GM19467 (cell line): ENCODE measurements at regions not wholly inside any gene's neighbourhood (a gene's known extent, or its start where the extent isn't known, plus 50 kb on each side); places are given as distances from the start of the nearest gene placed in this dataset.

Source experiments
- ATAC-seq: cut with Tn5 transposase; IDR thresholded peaks from one replicate; pipeline ENCODE4 v1.9.1; 2021; ENCODE audit warnings: mild to moderate bottlenecking, moderate library complexity; ENCODE audit not compliant: unreplicated experiment

DNA sequence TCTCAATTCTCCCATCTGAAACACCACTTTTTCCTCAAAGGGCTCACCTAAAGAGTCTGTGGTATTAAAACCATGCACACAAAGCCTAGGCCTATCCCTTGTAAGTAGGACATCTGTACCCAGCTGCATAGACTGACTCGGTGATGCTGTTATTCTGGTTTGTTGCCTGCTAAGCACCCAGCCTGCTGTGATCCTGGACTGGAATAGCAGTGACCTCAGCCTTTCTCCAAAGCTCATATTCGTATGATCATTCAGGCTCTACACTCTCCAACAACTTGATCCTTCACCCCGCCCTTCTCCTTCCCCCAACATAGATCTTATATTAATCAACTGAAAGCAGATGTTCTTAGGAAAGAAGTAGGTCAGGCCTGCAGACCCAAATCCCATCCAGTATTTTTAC is 81.4 kb upstream of the WWC1 start:
- ATAC-seq = no peak

DNA sequence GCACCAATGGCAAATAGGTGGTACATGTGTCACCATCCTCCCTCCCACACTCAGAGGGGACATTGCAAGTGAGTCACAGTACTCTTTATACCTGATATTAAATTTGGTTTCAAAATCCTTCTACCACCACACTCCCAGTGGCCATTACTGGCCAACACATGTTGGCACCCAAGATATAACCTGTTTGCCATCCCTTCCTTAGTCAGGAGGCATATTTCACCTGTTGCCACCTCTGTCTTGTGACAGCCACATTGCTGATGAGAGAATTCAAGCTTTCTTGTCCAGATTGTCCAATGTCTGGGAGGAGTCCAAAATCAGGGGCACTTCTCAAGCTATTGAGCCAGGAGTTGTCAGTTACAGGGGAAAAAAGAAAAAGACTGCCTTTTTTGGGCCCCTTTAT is 80.2 kb upstream of the WWC1 start:
- no peak for ATAC-seq

DNA sequence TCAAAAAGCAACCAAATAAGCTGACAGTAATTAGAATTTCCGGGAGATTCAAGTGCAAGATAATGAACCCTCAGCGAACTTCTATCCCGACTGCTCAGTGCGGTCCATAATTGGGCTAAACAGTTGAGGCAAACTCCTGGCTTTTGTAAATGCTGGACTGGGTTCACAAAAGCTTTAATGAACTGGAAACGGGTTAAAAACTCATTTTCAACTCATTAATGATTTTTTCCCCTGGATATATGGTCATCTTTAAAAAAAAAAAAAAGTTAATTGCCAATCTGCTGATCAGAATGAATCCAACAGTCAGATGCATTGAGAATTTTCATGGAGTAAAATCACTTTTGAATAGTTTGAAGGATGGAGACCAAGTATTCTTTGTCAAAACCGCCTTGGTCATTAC is 79.5 kb upstream of the WWC1 start:
- ATAC-seq = no peak

DNA sequence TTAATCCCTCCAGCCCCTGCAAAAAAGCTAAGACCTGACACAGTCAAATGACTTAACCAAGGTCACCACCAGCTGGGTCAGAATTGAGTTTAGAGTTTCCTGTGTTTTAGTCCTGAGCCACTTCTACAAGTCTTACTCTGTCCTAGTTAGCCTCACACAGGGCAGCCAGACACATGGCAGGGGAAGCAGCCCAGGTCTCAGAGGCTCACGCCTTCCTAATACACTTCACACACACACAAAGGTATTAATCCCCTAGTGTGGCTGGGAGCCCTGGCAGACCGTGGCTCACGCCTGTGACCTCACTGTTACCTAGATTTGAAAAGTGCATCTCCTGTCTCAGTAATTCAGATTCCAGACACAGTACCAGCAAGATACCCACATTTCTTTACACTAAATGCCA is 77.4 kb upstream of the WWC1 start:
- ATAC-seq = no peak

DNA sequence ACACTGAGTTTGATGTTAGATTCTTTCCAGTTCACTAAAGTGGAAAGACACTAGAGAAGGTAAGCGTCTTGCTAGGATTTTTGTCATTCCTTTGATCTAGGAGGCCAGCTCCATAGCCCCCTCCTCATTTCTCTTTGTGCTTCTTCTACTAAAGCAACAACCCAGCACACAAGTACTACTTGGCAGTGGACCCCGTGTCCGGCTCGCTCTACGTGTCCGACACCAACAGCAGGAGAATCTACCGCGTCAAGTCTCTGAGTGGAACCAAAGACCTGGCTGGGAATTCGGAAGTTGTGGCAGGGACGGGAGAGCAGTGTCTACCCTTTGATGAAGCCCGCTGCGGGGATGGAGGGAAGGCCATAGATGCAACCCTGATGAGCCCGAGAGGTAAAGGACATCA is 76.6 kb upstream of the WWC1 start:
- ATAC-seq = no peak

DNA sequence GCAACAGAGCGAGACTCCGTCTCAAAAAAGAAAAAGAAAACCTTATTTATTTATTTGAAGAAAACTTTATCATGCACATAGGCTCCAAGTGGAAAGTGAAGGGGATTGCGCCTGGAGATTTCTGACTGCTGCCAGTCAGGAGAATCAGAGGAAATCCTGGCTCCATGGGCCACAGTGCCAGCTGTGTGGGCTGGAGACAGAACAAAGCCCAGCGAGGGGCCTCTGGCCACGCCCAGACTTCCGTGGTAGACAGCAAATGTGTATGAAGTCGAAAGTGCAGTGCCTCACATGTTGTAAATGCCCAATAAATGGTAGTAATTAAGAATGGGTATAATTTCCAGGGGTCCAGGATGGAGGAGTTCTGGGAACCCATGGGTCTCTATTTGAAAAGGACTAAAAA is 75.8 kb upstream of the WWC1 start:
- ATAC-seq = no peak

DNA sequence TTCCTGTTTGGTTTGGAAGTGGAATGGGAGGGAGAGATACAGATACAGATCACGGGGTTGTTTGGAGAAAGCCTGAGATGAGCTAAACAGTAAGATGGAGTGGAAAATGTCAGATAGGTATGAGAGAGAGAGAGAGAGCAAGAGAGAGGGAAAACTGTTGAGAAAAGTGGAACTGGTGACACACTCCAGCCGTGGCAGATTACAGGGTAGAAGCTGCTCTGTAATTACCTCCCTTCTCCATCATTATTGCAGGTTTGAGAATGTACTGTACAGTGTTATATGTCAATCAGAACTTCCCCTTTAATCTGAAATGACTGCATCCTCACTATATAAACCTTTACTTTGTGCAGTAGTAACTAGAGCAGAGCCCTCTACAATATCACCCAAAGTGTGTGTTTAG is 74.5 kb upstream of the WWC1 start:
- no peak for ATAC-seq

DNA sequence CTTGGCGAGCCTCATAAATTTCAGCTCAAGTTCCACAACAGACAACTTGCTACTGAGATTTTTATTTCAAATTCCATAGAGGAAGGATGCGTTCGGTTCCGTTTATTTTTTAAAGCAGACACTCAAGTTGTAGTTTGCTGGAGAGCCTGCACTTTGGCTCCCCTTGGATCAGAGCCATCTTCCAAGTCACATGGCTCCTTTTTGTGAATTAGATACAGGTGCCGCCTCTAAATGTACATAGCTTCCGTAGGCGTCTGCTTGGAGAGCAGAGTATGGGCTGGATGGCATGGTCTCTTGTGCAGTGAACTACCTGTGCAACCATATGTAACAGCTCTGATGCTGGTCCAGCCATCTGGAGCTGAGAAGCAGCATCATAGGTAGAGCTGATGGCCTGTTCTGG is 73.9 kb upstream of the WWC1 start:
- ATAC-seq = no peak

DNA sequence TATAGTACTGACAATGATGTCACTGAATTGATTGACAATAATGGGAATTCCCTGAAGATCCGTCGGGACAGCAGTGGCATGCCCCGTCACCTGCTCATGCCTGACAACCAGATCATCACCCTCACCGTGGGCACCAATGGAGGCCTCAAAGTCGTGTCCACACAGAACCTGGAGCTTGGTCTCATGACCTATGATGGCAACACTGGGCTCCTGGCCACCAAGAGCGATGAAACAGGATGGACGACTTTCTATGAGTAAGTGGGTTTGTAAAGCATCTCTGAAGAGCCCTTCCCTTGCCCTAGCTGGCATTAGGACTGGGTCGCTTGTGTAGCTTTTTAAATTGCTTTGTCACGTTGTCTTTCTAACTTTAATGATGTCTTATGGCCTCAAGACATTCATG is 72.7 kb upstream of the WWC1 start:
- no peak for ATAC-seq

DNA sequence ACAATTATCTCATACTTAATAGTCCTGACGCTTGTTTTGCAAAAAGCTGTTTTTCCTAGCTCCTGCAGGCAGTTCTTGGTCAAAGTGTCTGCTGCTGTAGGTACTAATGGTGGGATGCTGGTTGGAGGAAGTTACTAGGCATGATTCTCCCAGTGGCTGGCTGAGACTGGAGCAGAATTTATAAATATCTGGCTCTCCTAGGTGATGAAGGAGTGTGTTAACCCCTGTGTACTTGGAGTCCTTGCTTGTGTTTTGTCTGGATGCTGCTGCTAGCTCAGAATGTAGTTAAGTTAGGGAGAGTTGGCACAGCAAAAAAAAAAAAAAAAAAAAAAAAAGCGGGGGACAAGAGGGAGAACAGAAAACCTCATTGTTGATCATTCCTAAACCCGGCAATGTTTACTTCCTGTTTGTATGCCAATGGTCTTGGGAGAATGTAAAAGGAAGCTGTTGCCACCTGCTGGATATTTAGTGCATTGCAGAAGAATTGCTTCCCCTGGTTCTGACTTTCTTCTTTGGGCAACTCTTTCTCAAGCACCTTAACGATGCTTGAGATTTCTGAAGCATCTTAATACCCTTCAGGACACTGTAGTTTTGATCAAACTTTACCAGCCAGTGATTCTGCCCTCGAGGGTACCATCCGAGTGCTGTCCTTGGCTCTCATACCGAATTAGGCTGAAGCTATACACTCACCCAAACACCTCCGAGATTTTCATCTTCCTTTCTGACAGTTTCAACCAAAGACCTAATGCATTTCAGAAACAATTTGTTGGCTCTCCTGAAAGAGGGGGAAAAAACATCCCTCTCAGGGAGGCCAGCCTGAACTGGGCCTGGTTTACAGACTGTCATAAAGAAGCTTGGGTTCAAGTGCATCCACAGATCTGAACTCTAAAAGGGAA is 71.7 kb upstream of the WWC1 start:
- ATAC-seq = peak; percentile 88

DNA sequence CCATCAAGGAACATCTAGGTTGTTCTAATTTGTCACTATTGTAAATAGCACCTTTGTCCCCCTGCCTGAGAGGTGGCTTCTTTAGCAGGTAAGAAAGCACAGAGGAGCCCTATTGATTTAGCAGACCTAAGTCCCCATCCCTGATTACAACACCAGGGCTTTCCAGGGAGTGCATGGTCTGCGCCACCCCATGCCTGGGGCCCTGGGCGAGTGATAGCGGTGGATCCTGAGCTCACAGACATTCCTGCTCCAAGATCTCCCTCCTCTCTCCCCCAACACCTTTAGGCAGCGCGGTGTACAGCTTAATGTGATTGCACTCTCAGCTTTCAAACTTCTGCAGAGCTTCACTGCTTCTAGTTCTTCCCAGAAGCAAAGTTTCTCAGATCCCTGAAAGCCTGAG is 67.4 kb upstream of the WWC1 start:
- ATAC-seq = no peak

DNA sequence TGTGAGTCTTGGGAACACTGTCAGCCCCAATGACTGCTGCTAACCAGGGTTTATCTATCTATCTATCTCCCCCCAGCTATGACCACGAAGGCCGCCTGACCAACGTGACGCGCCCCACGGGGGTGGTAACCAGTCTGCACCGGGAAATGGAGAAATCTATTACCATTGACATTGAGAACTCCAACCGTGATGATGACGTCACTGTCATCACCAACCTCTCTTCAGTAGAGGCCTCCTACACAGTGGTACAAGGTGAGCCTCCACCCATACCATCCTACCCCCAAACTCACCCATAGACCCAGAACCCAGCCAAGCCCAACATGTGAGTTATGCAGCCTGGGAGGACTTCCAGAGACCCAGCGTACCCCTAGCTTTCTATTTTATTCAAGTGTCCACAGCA is 65.4 kb upstream of the WWC1 start:
- no peak for ATAC-seq

DNA sequence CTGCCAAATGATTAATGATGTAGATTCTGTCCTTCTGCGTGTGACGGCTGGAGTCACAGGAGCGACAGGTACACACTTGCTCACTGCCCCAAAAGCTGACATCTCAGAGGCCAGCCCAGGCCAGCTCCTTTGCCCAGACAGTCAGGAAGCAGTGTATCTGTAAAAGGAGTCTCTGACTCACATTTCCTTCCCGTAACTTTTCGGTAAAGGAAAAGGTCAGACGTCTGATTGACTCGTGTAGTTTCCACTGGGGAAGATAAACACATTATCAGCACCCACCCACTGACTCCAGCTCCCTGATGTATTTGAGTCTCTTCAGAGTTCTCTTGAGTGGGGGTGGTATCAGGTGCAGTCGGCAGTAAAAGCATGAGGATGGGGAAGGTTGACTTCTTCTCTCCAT is 64.4 kb upstream of the WWC1 start:
- no peak for ATAC-seq

DNA sequence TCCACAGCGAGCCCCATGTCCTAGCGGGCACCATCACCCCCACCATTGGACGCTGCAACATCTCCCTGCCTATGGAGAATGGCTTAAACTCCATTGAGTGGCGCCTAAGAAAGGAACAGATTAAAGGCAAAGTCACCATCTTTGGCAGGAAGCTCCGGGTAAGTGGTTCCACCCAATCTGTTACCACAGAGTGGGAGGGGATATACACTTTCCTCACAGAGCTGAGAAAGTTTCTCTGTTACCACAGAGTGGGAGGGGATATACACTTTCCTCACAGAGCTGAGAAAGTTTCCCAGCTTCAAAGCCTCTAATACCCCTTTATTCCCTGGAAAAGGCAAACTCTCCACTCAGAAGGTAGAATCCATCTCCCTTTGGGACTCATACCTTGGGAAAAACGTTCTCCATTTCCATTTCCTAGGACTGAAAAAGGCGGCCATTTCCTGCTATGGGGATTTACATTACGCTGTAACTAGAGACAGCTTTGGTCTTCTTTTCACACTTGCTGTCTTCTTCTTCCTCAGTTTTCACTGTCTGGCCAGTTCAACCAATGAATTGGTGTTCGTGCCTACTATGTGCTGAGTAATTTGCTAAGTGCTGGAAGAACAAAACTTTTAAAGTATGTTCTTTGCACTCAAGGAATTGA is 63.4 kb upstream of the WWC1 start:
- ATAC-seq = peak; percentile 100

DNA sequence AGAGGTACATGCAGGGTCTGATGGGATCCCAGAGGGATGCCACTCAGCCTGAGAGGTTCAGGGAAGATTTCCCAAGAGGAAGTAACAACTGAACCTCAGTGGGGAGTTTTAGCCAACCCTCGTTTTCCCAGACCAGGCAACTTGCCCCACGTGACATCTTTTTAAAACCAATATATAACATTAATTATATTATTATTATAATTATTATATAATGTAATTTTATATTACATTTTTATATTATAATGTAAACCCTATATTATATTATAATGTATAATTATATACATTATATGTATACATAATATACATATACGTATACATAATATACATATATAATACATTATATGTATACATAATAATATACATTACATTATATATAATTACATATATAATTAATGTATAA is 62.8 kb upstream of the WWC1 start:
- ATAC-seq = no peak

DNA sequence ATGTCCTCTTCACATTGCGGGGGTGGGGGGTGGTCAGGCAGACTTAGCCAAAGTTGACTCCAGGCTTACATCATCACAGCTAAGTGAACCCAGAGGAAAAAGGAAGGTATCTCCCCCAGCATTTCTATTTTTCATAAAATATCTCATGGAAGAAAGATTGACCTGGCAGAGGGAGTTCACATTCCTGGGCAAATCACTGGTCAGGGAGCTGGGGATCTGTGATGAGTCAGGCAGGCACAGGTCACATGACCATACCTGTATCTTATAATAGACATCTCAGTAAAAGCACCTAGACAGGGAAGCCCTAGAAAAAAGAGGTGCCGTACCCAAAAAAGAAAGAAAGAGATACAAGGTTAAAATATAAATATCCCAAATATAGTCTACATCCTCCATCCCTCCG is 57.3 kb upstream of the WWC1 start:
- ATAC-seq = no peak

DNA sequence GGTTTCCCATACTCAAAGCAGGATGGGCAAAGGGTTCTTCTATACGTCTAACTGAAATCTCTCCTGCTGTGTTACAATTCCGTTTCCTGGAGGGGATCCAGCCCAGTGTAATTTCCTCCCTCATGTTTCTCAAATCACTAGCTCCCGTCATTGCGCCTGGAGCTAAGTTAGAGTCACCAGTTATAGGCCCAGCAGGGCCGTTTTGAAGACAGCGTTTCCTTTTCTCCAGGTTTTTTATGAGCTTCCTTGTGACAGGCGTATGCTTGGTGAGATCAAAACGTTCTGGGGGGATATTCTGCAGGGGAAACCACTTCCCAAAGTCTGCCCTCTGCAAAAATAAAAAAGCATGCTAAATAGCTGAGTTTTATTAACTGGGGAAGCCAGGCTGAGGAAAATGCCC is 53.0 kb upstream of the WWC1 start:
- ATAC-seq = no peak

DNA sequence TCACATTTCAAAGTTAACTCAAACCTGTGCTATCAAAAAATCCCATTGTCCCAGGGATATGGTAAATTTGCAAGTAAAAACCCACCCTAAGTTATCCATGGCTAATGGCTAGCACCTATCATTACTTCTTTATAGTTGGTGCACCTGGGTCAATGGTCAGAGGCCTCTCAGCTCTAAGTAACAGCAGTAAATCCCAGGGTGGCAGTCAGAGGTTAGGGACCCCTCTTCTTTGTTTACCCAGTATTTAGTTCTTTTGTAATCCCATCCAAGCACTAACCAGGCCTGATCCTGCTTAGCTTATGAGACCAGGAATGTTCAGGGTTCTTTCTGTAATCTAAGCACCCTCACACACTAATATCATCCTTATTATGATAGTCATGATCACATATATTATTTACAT is 52.1 kb upstream of the WWC1 start:
- no peak for ATAC-seq
